ENCODE measurements at regions not wholly inside any gene's neighbourhood (a gene's known extent, or its start where the extent isn't known, plus 50 kb on each side); places are given as distances from the start of the nearest gene placed in this dataset.

GRCh38 chr2:64283641-64284361, 139.6 kb upstream of the PELI1 start:
- DNase-seq (ENCODE audit: low read depth): no peak

- DNase-seq (ENCODE audit: low read depth): no peak
Measured at GRCh38 chr2:64284751-64285150, 140.5 kb upstream of the PELI1 start.

GRCh38 chr2:64287202-64287740, 143.1 kb upstream of the PELI1 start:
- DNase-seq (ENCODE audit: low read depth): no peak

- no peak for DNase-seq (ENCODE audit: low read depth)
Measured at GRCh38 chr2:64288321-64289193, 144.3 kb upstream of the PELI1 start.

- no peak for DNase-seq (ENCODE audit: low read depth)
Measured at GRCh38 chr2:64289251-64289650, 145.0 kb upstream of the PELI1 start.

- no peak for DNase-seq (ENCODE audit: low read depth)
Measured at GRCh38 chr2:64289737-64290136, 145.5 kb upstream of the PELI1 start.

- DNase-seq (ENCODE audit: low read depth): no peak
Measured at GRCh38 chr2:64291181-64291580, 147.0 kb upstream of the PELI1 start.

GRCh38 chr2:64295326-64296139, 151.3 kb upstream of the PELI1 start:
- no peak for DNase-seq (ENCODE audit: low read depth)

- DNase-seq (ENCODE audit: low read depth): no peak
Measured at GRCh38 chr2:64296140-64296480, 151.9 kb upstream of the PELI1 start.

- no peak for DNase-seq (ENCODE audit: low read depth)
Measured at GRCh38 chr2:64296695-64297346, 152.6 kb upstream of the PELI1 start.

GRCh38 chr2:64298161-64298560, 153.9 kb upstream of the PELI1 start:
- no peak for DNase-seq (ENCODE audit: low read depth)

- no peak for DNase-seq (ENCODE audit: low read depth)
Measured at GRCh38 chr2:64300066-64300465, 153.9 kb upstream of the LGALSL start.

- DNase-seq (ENCODE audit: low read depth): no peak
Measured at GRCh38 chr2:64303250-64303649, 150.7 kb upstream of the LGALSL start.

GRCh38 chr2:64307421-64307820, 146.5 kb upstream of the LGALSL start:
- no peak for DNase-seq (ENCODE audit: low read depth)

- DNase-seq (ENCODE audit: low read depth): no peak
Measured at GRCh38 chr2:64311191-64311910, 142.6 kb upstream of the LGALSL start.

GRCh38 chr2:64311948-64312621, 141.9 kb upstream of the LGALSL start:
- no peak for DNase-seq (ENCODE audit: low read depth)

GRCh38 chr2:64312622-64313397, 141.2 kb upstream of the LGALSL start:
- no peak for DNase-seq (ENCODE audit: low read depth)

GRCh38 chr2:64313398-64313723, 140.6 kb upstream of the LGALSL start:
- DNase-seq (ENCODE audit: low read depth): no peak

- no peak for DNase-seq (ENCODE audit: low read depth)
Measured at GRCh38 chr2:64315291-64315960, 138.5 kb upstream of the LGALSL start.

Data from CMK (cell line).